Ishikawa (cell line): ENCODE measurements at regions not wholly inside any gene's neighbourhood (a gene's known extent, or its start where the extent isn't known, plus 50 kb on each side); places are given as distances from the start of the nearest gene placed in this dataset.

ENCODE experiments used
- CEBPB ChIP-seq: IDR thresholded peaks from 2 replicates; pipeline ENCODE4 v1.6.1; 2012
- CREB1 ChIP-seq: IDR thresholded peaks from 2 replicates; pipeline ENCODE4 v1.6.1; 2012; ENCODE audit warnings: low read depth
- EGR1 ChIP-seq: IDR thresholded peaks from 2 replicates; pipeline ENCODE4 v1.6.1; 2012
- EP300 ChIP-seq: IDR thresholded peaks from 2 replicates; pipeline ENCODE4 v1.6.1; 2012; ENCODE audit warnings: borderline replicate concordance
- FOXM1 ChIP-seq: IDR thresholded peaks from 2 replicates; pipeline ENCODE4 v1.6.1; 2012; ENCODE audit warnings: low read depth, borderline replicate concordance
- MAX ChIP-seq: IDR thresholded peaks from 2 replicates; pipeline ENCODE4 v1.6.1; 2012
- NFIC ChIP-seq: IDR thresholded peaks from 2 replicates; pipeline ENCODE4 v1.6.1; 2012
- RAD21 ChIP-seq: IDR thresholded peaks from 2 replicates; pipeline ENCODE4 v1.6.1; 2012; ENCODE audit warnings: low read depth
- TAF1 ChIP-seq: IDR thresholded peaks from 2 replicates; pipeline ENCODE4 v1.6.1; 2012; ENCODE audit warnings: low read depth, mild to moderate bottlenecking
- YY1 ChIP-seq: IDR thresholded peaks from 2 replicates; pipeline ENCODE4 v1.6.1; 2012; ENCODE audit warnings: low read depth
- ZBTB7A ChIP-seq: IDR thresholded peaks from 2 replicates; pipeline ENCODE4 v1.6.1; 2012; ENCODE audit warnings: low read depth
- TF ChIP-seq, protein P1 (sequence below): IDR thresholded peaks from 2 replicates; pipeline ENCODE4 v1.6.1; 2012; ENCODE audit warnings: low read depth, mild to moderate bottlenecking
- TF ChIP-seq, protein P2 (sequence below): IDR thresholded peaks from 2 replicates; pipeline ENCODE4 v1.6.1; 2012

GRCh38 chr2:133985563-133985962, 268.3 kb upstream of the MGAT5 start:
- TF ChIP-seq, protein P1, sequence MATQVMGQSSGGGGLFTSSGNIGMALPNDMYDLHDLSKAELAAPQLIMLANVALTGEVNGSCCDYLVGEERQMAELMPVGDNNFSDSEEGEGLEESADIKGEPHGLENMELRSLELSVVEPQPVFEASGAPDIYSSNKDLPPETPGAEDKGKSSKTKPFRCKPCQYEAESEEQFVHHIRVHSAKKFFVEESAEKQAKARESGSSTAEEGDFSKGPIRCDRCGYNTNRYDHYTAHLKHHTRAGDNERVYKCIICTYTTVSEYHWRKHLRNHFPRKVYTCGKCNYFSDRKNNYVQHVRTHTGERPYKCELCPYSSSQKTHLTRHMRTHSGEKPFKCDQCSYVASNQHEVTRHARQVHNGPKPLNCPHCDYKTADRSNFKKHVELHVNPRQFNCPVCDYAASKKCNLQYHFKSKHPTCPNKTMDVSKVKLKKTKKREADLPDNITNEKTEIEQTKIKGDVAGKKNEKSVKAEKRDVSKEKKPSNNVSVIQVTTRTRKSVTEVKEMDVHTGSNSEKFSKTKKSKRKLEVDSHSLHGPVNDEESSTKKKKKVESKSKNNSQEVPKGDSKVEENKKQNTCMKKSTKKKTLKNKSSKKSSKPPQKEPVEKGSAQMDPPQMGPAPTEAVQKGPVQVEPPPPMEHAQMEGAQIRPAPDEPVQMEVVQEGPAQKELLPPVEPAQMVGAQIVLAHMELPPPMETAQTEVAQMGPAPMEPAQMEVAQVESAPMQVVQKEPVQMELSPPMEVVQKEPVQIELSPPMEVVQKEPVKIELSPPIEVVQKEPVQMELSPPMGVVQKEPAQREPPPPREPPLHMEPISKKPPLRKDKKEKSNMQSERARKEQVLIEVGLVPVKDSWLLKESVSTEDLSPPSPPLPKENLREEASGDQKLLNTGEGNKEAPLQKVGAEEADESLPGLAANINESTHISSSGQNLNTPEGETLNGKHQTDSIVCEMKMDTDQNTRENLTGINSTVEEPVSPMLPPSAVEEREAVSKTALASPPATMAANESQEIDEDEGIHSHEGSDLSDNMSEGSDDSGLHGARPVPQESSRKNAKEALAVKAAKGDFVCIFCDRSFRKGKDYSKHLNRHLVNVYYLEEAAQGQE: no peak
- TF ChIP-seq CEBPB (no peak), RAD21 (no peak), TAF1 (no peak), CREB1 (no peak), EP300 (no peak), YY1 (no peak), ZBTB7A (no peak), EGR1 (no peak), MAX (no peak), NFIC (no peak), FOXM1 (no peak)
- TF ChIP-seq, protein P2, sequence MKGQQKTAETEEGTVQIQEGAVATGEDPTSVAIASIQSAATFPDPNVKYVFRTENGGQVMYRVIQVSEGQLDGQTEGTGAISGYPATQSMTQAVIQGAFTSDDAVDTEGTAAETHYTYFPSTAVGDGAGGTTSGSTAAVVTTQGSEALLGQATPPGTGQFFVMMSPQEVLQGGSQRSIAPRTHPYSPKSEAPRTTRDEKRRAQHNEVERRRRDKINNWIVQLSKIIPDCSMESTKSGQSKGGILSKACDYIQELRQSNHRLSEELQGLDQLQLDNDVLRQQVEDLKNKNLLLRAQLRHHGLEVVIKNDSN: no peak
